HEK293 (cell line): ENCODE measurements at regions not wholly inside any gene's neighbourhood (a gene's known extent, or its start where the extent isn't known, plus 50 kb on each side); places are given as distances from the start of the nearest gene placed in this dataset.
A peak's percentile ranks its signal among the peaks of the same experiment; 100 is the strongest.

Experiments used
- CTCF ChIA-PET: fragments of 350-600 bp; formaldehyde crosslinking; extraction: SDS; loops from one replicate; lab custom pipeline; 2021; ENCODE audit warnings: antibody characterized with exemption; lab: Yijun Ruan, JAX
- POLR2A ChIA-PET: fragments of 300-600 bp; formaldehyde crosslinking; extraction: SDS; loops from one replicate; lab custom pipeline; 2020; ENCODE audit warnings: antibody characterized with exemption, inconsistent platforms; lab: Yijun Ruan, JAX
- H3K27ac ChIP-seq: fragments of 200-500 bp; sonication (Bioruptor generic); 2 replicates; pipeline ENCODE4 v1.5.1; 2014; ENCODE audit warnings: low read depth, low read length, control low read depth, inconsistent platforms; ENCODE audit errors: extremely low read depth
- H3K36me3 ChIP-seq, 2 experiments: fragments of 200-500 bp in 1 of 2; sonication (Bioruptor generic) in 1 of 2; 1 replicate in 1 of 2; 2 replicates in 1 of 2; pipeline ENCODE4 v1.5.1; 2014 to 2017; ENCODE audit warnings: inconsistent platforms in 2 of 2, low read length in 2 of 2; ENCODE audit not compliant: control insufficient read depth in 2 of 2, insufficient read depth in 1 of 2
- H3K4me1 ChIP-seq: fragments of 200-500 bp; sonication (Bioruptor generic); 2 replicates; pipeline ENCODE4 v1.5.1; 2014; ENCODE audit warnings: mild to moderate bottlenecking, low read length, inconsistent platforms; ENCODE audit not compliant: control insufficient read depth, insufficient read depth
- H3K4me3 ChIP-seq: 2 replicates; pipeline ENCODE4 v1.5.1; 2011; ENCODE audit warnings: low read depth, mild to moderate bottlenecking, control low read depth, low read length, moderate library complexity
- H3K9me3 ChIP-seq: fragments of 200-500 bp; sonication (Bioruptor generic); 2 replicates; pipeline ENCODE4 v1.5.1; 2014; ENCODE audit warnings: low read depth, low read length, inconsistent platforms; ENCODE audit not compliant: control insufficient read depth, insufficient read depth
- EGR2 ChIP-seq: fragments of 450-650 bp; formaldehyde crosslinking; IDR thresholded peaks from 2 replicates; pipeline ENCODE4 v1.5.1; 2016; ENCODE audit warnings: low read depth, missing biosample characterization, missing genetic modification characterization
- FEZF1 ChIP-seq: fragments of 450-650 bp; formaldehyde crosslinking; IDR thresholded peaks from 2 replicates; pipeline ENCODE4 v1.5.1; 2016; ENCODE audit warnings: missing biosample characterization, missing genetic modification characterization
- KLF8 ChIP-seq: fragments of 450-650 bp; formaldehyde crosslinking; IDR thresholded peaks from 2 replicates; pipeline ENCODE4 v1.5.1; 2016; ENCODE audit warnings: missing biosample characterization, missing genetic modification characterization
- OSR2 ChIP-seq: fragments of 450-650 bp; formaldehyde crosslinking; IDR thresholded peaks from 2 replicates; pipeline ENCODE4 v1.5.1; 2016; ENCODE audit warnings: missing biosample characterization, missing genetic modification characterization
- YY1 ChIP-seq: fragments of 450-650 bp; formaldehyde crosslinking; IDR thresholded peaks from 2 replicates; pipeline ENCODE4 v1.5.1; 2018; ENCODE audit warnings: missing biosample characterization, missing genetic modification characterization
- ZBTB1 ChIP-seq: fragments of 450-650 bp; formaldehyde crosslinking; IDR thresholded peaks from 2 replicates; pipeline ENCODE4 v1.5.1; 2016; ENCODE audit warnings: missing biosample characterization, missing genetic modification characterization
- ZBTB21 ChIP-seq: fragments of 450-650 bp; formaldehyde crosslinking; IDR thresholded peaks from 2 replicates; pipeline ENCODE4 v1.5.1; 2017; ENCODE audit warnings: missing biosample characterization, missing genetic modification characterization
- ZNF169 ChIP-seq: fragments of 450-650 bp; formaldehyde crosslinking; IDR thresholded peaks from 2 replicates; pipeline ENCODE4 v1.5.1; 2016; ENCODE audit warnings: missing biosample characterization, missing genetic modification characterization
- ZNF174 ChIP-seq: fragments of 450-650 bp; formaldehyde crosslinking; IDR thresholded peaks from 2 replicates; pipeline ENCODE4 v1.5.0; 2017; ENCODE audit warnings: missing biosample characterization, mild to moderate bottlenecking, missing genetic modification characterization
- ZNF274 ChIP-seq, 2 experiments: fragments of 200-500 bp in 1 of 2; fragments of 450-650 bp in 1 of 2; sonication (Bioruptor generic) in 1 of 2; formaldehyde crosslinking in 1 of 2; IDR thresholded peaks; 2 replicates each; pipeline versions ENCODE4 v1.5.1 to v1.6.1; 2014 to 2016; ENCODE audit warnings: borderline replicate concordance in 1 of 2, inconsistent platforms in 1 of 2, low read length in 1 of 2, missing biosample characterization in 1 of 2, missing genetic modification characterization in 1 of 2
- ZNF335 ChIP-seq: fragments of 450-650 bp; formaldehyde crosslinking; conservative IDR thresholded peaks from 2 replicates; pipeline ENCODE4 v1.5.1; 2016; ENCODE audit warnings: missing biosample characterization, missing genetic modification characterization
- ZNF354C ChIP-seq: fragments of 450-650 bp; formaldehyde crosslinking; IDR thresholded peaks from 2 replicates; pipeline ENCODE4 v1.5.1; 2016; ENCODE audit warnings: missing biosample characterization, missing genetic modification characterization, low read depth, borderline replicate concordance
- ZNF549 ChIP-seq: fragments of 450-650 bp; IDR thresholded peaks from 2 replicates; pipeline ENCODE4 v1.5.1; 2018; ENCODE audit warnings: missing biosample characterization, missing genetic modification characterization, mild to moderate bottlenecking, inconsistent platforms, moderate library complexity
- ZNF701 ChIP-seq: fragments of 450-650 bp; formaldehyde crosslinking; IDR thresholded peaks from 2 replicates; pipeline ENCODE4 v1.5.1; 2016; ENCODE audit warnings: missing biosample characterization, missing genetic modification characterization
- ZNF843 ChIP-seq: fragments of 450-650 bp; formaldehyde crosslinking; IDR thresholded peaks from 2 replicates; pipeline ENCODE4 v1.5.1; 2016; ENCODE audit warnings: missing biosample characterization, missing genetic modification characterization
- TF ChIP-seq, protein P1 (sequence below): fragments of 450-650 bp; formaldehyde crosslinking; IDR thresholded peaks from 2 replicates; pipeline ENCODE4 v1.5.1; 2016; ENCODE audit warnings: missing biosample characterization, missing genetic modification characterization
- TF ChIP-seq, protein P2 (sequence below): fragments of 450-650 bp; formaldehyde crosslinking; optimal IDR thresholded peaks from 2 replicates; pipeline ENCODE3; 2016; ENCODE audit warnings: missing biosample characterization, mild to moderate bottlenecking, missing genetic modification characterization
- TF ChIP-seq, protein P3 (sequence below): fragments of 450-650 bp; formaldehyde crosslinking; IDR thresholded peaks from 2 replicates; pipeline ENCODE4 v1.5.1; 2017; ENCODE audit warnings: missing biosample characterization, missing genetic modification characterization
- TF ChIP-seq, protein P4 (sequence below): fragments of 450-650 bp; formaldehyde crosslinking; IDR thresholded peaks from 2 replicates; pipeline ENCODE4 v1.5.1; 2017; ENCODE audit warnings: missing biosample characterization, missing genetic modification characterization
- TF ChIP-seq, protein P5 (sequence below): fragments of 450-650 bp; formaldehyde crosslinking; IDR thresholded peaks from 2 replicates; pipeline ENCODE4 v1.5.1; 2016; ENCODE audit warnings: missing biosample characterization, missing genetic modification characterization
- TF ChIP-seq, protein P6 (sequence below): fragments of 450-650 bp; formaldehyde crosslinking; IDR thresholded peaks from 2 replicates; pipeline ENCODE4 v1.5.1; 2016; ENCODE audit warnings: missing biosample characterization, missing genetic modification characterization, low read depth

DNA sequence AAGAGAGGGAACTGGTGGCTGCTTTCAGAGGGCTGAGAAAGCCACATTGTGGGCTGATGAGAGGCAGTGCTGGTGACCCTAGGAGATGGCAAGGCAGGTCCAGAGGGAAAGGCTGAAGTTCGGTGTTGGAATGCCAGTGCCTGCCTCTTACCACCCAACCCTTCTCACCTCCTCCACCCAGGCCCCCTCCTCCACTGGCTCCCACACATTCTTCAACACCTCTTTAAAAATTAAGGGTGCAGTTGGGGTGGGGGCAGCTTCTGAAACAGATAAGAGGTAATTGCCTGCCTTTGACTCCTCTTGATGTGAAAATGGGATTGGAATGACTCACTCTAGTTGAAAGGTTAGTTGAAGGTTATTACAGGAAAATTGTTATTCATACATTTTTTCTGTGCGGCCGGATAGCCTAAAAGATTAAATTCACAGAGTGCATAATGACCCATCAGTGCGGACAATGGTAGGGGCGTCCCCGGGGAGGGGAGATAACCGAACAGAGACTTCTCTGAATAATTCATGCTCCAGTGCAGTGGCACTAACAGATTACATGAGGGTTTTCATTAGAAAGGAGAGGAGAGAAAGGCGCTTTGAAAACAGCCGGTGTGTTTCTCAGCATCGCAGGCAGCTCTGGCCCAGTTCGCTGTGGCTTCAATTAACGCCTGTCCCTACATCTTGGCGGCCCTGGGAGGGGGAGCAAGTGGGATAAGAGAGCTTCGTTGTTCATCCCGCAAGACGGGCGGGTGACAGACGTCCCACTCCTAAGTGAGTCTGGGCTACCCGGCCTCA lies 212.4 kb downstream of the TLE3 start (continued):
- TF ChIP-seq, protein P1, sequence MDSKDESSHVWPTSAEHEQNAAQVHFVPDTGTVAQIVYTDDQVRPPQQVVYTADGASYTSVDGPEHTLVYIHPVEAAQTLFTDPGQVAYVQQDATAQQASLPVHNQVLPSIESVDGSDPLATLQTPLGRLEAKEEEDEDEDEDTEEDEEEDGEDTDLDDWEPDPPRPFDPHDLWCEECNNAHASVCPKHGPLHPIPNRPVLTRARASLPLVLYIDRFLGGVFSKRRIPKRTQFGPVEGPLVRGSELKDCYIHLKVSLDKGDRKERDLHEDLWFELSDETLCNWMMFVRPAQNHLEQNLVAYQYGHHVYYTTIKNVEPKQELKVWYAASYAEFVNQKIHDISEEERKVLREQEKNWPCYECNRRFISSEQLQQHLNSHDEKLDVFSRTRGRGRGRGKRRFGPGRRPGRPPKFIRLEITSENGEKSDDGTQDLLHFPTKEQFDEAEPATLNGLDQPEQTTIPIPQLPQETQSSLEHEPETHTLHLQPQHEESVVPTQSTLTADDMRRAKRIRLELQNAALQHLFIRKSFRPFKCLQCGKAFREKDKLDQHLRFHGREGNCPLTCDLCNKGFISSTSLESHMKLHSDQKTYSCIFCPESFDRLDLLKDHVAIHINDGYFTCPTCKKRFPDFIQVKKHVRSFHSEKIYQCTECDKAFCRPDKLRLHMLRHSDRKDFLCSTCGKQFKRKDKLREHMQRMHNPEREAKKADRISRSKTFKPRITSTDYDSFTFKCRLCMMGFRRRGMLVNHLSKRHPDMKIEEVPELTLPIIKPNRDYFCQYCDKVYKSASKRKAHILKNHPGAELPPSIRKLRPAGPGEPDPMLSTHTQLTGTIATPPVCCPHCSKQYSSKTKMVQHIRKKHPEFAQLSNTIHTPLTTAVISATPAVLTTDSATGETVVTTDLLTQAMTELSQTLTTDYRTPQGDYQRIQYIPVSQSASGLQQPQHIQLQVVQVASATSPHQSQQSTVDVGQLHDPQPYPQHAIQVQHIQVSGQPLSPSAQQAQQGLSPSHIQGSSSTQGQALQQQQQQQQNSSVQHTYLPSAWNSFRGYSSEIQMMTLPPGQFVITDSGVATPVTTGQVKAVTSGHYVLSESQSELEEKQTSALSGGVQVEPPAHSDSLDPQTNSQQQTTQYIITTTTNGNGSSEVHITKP = no peak
- TF ChIP-seq, protein P2, sequence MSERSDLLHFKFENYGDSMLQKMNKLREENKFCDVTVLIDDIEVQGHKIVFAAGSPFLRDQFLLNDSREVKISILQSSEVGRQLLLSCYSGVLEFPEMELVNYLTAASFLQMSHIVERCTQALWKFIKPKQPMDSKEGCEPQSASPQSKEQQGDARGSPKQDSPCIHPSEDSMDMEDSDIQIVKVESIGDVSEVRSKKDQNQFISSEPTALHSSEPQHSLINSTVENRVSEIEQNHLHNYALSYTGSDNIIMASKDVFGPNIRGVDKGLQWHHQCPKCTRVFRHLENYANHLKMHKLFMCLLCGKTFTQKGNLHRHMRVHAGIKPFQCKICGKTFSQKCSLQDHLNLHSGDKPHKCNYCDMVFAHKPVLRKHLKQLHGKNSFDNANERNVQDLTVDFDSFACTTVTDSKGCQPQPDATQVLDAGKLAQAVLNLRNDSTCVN (tag by site-specific recombination) = no peak
- TF ChIP-seq ZBTB21 (tag by site-specific recombination) (no peak), OSR2 (tag by site-specific recombination) (peak; percentile 61), ZNF335 (tag by site-specific recombination) (no peak), KLF8 (tag by site-specific recombination) (no peak), ZNF354C (tag by site-specific recombination) (no peak), YY1 (tag by site-specific recombination) (no peak), ZNF169 (tag by site-specific recombination) (no peak), ZNF701 (no peak), EGR2 (peak; percentile 91), ZNF174 (tag by site-specific recombination) (no peak)
- TF ChIP-seq, protein P3, sequence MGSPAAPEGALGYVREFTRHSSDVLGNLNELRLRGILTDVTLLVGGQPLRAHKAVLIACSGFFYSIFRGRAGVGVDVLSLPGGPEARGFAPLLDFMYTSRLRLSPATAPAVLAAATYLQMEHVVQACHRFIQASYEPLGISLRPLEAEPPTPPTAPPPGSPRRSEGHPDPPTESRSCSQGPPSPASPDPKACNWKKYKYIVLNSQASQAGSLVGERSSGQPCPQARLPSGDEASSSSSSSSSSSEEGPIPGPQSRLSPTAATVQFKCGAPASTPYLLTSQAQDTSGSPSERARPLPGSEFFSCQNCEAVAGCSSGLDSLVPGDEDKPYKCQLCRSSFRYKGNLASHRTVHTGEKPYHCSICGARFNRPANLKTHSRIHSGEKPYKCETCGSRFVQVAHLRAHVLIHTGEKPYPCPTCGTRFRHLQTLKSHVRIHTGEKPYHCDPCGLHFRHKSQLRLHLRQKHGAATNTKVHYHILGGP = no peak
- TF ChIP-seq, protein P4, sequence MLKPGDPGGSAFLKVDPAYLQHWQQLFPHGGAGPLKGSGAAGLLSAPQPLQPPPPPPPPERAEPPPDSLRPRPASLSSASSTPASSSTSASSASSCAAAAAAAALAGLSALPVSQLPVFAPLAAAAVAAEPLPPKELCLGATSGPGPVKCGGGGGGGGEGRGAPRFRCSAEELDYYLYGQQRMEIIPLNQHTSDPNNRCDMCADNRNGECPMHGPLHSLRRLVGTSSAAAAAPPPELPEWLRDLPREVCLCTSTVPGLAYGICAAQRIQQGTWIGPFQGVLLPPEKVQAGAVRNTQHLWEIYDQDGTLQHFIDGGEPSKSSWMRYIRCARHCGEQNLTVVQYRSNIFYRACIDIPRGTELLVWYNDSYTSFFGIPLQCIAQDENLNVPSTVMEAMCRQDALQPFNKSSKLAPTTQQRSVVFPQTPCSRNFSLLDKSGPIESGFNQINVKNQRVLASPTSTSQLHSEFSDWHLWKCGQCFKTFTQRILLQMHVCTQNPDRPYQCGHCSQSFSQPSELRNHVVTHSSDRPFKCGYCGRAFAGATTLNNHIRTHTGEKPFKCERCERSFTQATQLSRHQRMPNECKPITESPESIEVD = 0 out of 2 replicates have a peak, but pooled peaks have one; percentile 38

DNA sequence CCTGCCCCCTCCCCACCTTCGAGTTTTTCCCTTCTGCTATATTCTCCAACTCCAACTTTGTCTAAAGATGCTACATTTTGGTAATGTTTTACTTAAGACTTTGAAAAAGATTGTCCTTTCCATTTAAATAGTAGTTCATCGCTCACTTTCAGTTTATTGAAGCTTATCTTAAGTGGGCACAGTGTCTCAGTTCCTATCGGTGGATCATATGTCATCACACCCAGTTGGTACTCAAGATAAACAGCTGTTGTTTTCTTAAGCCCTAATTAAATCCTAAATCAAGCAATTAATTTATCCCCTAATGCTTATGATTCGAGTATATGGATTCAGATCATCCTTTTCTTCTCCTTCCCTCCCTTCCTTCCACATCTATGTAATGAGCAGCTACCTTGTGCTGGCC lies 210.7 kb downstream of the TLE3 start:
- Histone ChIP-seq H3K9me3 (peaks cover 2% of the 10 kb centered on the region; the same call in 1 of the 2 replicates), H3K4me3 (no peak overlapping the region), H3K36me3 (no peaks in the 10 kb centered on the region), H3K4me1 (peaks cover 11% of the 10 kb centered on the region), H3K27ac (no peak overlapping the region)
- POLR2A ChIA-PET = interaction anchor here (0.6 kb wide), 1 partner anchor 11 kb away, joined by 3 read pairs; no protein-coding TSS in a partner anchor
- CTCF ChIA-PET = interaction anchor here (0.6 kb wide), 1 partner anchor 9 kb away, joined by 5 read pairs; no protein-coding TSS in a partner anchor
- TF ChIP-seq FEZF1 (tag by site-specific recombination) (peak; percentile 94), ZNF549 (no peak), ZNF843 (tag by site-specific recombination) (peak; percentile 72), ZNF274 (IDR thresholded peaks at IDR 0.05; ENCODE audit: low read length) (no peak), ZNF274 (tag by site-specific recombination; IDR thresholded peaks at IDR 0.05; ENCODE audit: borderline replicate concordance) (no peak), ZNF701 (no peak), ZBTB1 (tag by site-specific recombination) (no peak)
- TF ChIP-seq, protein P4 = 0 out of 2 replicates have a peak, but pooled peaks have one; percentile 25
- TF ChIP-seq, protein P5, sequence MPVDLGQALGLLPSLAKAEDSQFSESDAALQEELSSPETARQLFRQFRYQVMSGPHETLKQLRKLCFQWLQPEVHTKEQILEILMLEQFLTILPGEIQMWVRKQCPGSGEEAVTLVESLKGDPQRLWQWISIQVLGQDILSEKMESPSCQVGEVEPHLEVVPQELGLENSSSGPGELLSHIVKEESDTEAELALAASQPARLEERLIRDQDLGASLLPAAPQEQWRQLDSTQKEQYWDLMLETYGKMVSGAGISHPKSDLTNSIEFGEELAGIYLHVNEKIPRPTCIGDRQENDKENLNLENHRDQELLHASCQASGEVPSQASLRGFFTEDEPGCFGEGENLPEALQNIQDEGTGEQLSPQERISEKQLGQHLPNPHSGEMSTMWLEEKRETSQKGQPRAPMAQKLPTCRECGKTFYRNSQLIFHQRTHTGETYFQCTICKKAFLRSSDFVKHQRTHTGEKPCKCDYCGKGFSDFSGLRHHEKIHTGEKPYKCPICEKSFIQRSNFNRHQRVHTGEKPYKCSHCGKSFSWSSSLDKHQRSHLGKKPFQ (tag by site-specific recombination) = peak; percentile 52; the same call in 1 of the 2 replicates
- TF ChIP-seq, protein P6, sequence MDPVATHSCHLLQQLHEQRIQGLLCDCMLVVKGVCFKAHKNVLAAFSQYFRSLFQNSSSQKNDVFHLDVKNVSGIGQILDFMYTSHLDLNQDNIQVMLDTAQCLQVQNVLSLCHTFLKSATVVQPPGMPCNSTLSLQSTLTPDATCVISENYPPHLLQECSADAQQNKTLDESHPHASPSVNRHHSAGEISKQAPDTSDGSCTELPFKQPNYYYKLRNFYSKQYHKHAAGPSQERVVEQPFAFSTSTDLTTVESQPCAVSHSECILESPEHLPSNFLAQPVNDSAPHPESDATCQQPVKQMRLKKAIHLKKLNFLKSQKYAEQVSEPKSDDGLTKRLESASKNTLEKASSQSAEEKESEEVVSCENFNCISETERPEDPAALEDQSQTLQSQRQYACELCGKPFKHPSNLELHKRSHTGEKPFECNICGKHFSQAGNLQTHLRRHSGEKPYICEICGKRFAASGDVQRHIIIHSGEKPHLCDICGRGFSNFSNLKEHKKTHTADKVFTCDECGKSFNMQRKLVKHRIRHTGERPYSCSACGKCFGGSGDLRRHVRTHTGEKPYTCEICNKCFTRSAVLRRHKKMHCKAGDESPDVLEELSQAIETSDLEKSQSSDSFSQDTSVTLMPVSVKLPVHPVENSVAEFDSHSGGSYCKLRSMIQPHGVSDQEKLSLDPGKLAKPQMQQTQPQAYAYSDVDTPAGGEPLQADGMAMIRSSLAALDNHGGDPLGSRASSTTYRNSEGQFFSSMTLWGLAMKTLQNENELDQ = no peak
